CD4-positive, alpha-beta T cell (primary cell): ENCODE measurements at regions not wholly inside any gene's neighbourhood (a gene's known extent, or its start where the extent isn't known, plus 50 kb on each side); places are given as distances from the start of the nearest gene placed in this dataset.

ENCODE experiments used
- ATAC-seq: fragments of 200-7000 bp; cut with Tn5 transposase; one replicate; pipeline ENCODE4 v1.10.0; 2022; ENCODE audit warnings: mild to moderate bottlenecking; ENCODE audit not compliant: poor library complexity
- CTCF ChIA-PET: fragments of 350-600 bp; sonication (Branson Sonifier 250); formaldehyde crosslinking; loops from one replicate; lab custom pipeline; 2021; ENCODE audit warnings: antibody characterized with exemption, inconsistent platforms; lab: Charles Lee
- POLR2A ChIA-PET: fragments of 350-600 bp; sonication (Branson Sonifier 250); formaldehyde crosslinking; loops from one replicate; lab custom pipeline; 2021; ENCODE audit warnings: antibody characterized with exemption, inconsistent platforms; lab: Charles Lee
- DNase-seq, 14 experiments: peaks; one replicate each; pipeline ENCODE4 v3.0.0-alpha.2; 2013 to 2020; ENCODE audit warnings: mixed read lengths in 2 of 14
- H3K27ac ChIP-seq, 2 donors: one replicate each; pipeline versions ENCODE4 v1.5.1 to v1.7.0; 2013; ENCODE audit warnings: low read length in 2 of 2, low read depth in 1 of 2, mild to moderate bottlenecking in 1 of 2
- H3K27me3 ChIP-seq, 2 experiments: 1 replicate in 1 of 2; 2 replicates in 1 of 2; pipeline versions ENCODE4 v1.6.1 to v1.7.0; 2013; ENCODE audit warnings: low read length in 2 of 2, control low read depth in 1 of 2, mild to moderate bottlenecking in 1 of 2, moderate library complexity in 1 of 2; ENCODE audit not compliant: insufficient read depth in 2 of 2, control insufficient read depth in 1 of 2
- H3K36me3 ChIP-seq: one replicate; pipeline ENCODE4 v1.6.1; 2013; ENCODE audit warnings: low read length, control low read depth; ENCODE audit not compliant: insufficient read depth
- H3K4me1 ChIP-seq: one replicate; pipeline ENCODE4 v1.6.1; 2013; ENCODE audit warnings: low read length, control low read depth; ENCODE audit not compliant: insufficient read depth
- H3K4me3 ChIP-seq: one replicate; pipeline ENCODE4 v1.5.1; 2013; ENCODE audit warnings: mild to moderate bottlenecking, low read length, moderate library complexity
- H3K9me3 ChIP-seq, 2 experiments: 1 replicate in 1 of 2; 2 replicates in 1 of 2; pipeline versions ENCODE4 v1.6.1 to v1.7.0; 2013; ENCODE audit warnings: low read length in 2 of 2, mild to moderate bottlenecking in 2 of 2, control low read depth in 1 of 2, moderate library complexity in 1 of 2; ENCODE audit not compliant: control insufficient read depth in 1 of 2, insufficient read depth in 1 of 2
- H3K27ac Mint-ChIP-seq: one replicate; pipeline ENCODE4 v1.8.0; 2020; ENCODE audit warnings: mixed read lengths
- H3K27me3 Mint-ChIP-seq: one replicate; pipeline ENCODE4 v1.8.0; 2021; ENCODE audit warnings: mixed read lengths
- H3K36me3 Mint-ChIP-seq: one replicate; pipeline ENCODE4 v1.8.0; 2021; ENCODE audit warnings: low read depth, mixed read lengths
- H3K4me1 Mint-ChIP-seq: one replicate; pipeline ENCODE4 v1.8.0; 2021; ENCODE audit warnings: low read depth, mixed read lengths
- H3K4me3 Mint-ChIP-seq: one replicate; pipeline ENCODE4 v1.8.0; 2020; ENCODE audit warnings: mild to moderate bottlenecking, mixed read lengths
- H3K9me3 Mint-ChIP-seq: one replicate; pipeline ENCODE4 v1.8.0; 2020; ENCODE audit warnings: mixed read lengths
- intact Hi-C, 2 experiments: fragments of 100-400 bp; cut with DNase I in 1 of 2; cut with micrococcal nuclease in 1 of 2; formaldehyde crosslinking; loops; one replicate each; pipeline versions ENCODE4 v1.15.1 to v1.9.0; 2023 to 2025; cut with DNase I, micrococcal nuclease
- TF ChIP-seq, protein P1 (sequence below): fragments of 200-600 bp; IDR thresholded peaks from one replicate; pipeline ENCODE4 v1.8.0; 2022; ENCODE audit warnings: antibody characterized with exemption, mild to moderate bottlenecking

DNA sequence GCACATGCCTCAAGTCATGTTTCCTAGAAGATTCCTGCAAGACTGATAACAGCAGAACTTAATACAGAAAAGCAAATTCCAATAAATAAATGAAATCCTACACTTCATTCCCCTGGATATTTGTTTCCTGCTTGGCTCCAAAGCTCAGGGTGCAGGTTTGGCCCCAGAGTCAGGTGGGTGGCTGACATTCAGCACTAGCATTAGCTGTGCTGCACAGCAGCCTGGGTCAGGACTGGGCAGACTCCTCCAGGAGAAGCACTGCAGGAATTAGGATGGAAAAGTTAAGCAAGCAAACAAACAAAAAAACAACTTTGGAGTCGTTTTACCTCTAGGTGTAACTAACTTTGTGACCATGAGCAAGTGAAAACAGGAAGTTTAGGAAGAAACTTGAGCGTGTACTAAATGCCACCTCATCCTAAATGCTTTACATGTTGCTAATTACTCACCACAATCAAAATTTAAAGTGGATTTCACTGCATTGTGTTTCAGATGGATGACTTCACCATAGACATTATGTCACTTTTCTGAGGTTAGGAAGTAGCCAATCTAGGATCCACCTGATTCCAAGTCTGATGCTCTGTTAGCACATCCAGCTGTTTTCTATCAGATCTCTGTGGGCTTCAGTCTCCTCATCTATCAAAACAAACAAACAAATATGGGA lies 239.4 kb downstream of the C7orf25 start:
- H3K27me3 ChIP-seq = no peaks in the 10 kb centered on the region
- no peaks in the 10 kb centered on the region for H3K36me3 ChIP-seq
- TF ChIP-seq, protein P1, sequence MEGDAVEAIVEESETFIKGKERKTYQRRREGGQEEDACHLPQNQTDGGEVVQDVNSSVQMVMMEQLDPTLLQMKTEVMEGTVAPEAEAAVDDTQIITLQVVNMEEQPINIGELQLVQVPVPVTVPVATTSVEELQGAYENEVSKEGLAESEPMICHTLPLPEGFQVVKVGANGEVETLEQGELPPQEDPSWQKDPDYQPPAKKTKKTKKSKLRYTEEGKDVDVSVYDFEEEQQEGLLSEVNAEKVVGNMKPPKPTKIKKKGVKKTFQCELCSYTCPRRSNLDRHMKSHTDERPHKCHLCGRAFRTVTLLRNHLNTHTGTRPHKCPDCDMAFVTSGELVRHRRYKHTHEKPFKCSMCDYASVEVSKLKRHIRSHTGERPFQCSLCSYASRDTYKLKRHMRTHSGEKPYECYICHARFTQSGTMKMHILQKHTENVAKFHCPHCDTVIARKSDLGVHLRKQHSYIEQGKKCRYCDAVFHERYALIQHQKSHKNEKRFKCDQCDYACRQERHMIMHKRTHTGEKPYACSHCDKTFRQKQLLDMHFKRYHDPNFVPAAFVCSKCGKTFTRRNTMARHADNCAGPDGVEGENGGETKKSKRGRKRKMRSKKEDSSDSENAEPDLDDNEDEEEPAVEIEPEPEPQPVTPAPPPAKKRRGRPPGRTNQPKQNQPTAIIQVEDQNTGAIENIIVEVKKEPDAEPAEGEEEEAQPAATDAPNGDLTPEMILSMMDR = no peak
- no peaks in the 10 kb centered on the region for H3K36me3 Mint-ChIP-seq
- H3K27ac ChIP-seq = no peak overlapping the region
- ATAC-seq (no peak), DNase-seq (no peak)
- H3K4me3 Mint-ChIP-seq = no peak overlapping the region
- H3K9me3 Mint-ChIP-seq = peaks cover 3% of the 10 kb centered on the region
- H3K9me3 ChIP-seq = no peaks in the 10 kb centered on the region
- POLR2A ChIA-PET = no interaction called here
- peaks cover 2% of the 10 kb centered on the region for H3K27me3 Mint-ChIP-seq
- H3K4me1 ChIP-seq = no peaks in the 10 kb centered on the region
- no peaks in the 10 kb centered on the region for H3K4me1 Mint-ChIP-seq
- CTCF ChIA-PET = no interaction called here
- no peak overlapping the region for H3K4me3 ChIP-seq
- no peak overlapping the region for H3K27ac Mint-ChIP-seq
- intact Hi-C loops = no loop called here

DNA sequence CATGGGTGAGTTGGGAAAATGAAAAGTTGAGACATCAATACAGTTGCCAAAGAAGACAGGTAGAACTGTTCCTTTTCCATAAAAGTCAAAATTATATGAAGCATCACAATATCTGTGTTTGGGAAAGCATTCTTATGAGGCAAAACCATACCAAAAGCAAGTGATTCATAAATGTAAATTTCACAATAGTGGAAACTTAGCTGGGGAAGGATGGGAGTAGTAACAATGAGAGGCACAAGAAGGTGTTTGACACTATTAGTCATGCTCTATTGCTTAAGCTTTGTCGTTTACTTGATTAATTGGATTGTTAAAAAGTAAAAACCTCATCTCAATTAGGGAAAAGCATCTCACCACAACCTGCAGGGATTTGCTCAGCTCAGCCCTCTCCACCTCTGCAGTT lies 240.2 kb downstream of the C7orf25 start:
- Mint-ChIP-seq H3K36me3 (no peaks in the 10 kb centered on the region), H3K4me1 (no peaks in the 10 kb centered on the region), H3K4me3 (no peak overlapping the region), H3K27ac (no peak overlapping the region), H3K9me3 (peaks cover 6% of the 10 kb centered on the region), H3K27me3 (peaks cover 5% of the 10 kb centered on the region)
- Histone ChIP-seq H3K4me1 (no peaks in the 10 kb centered on the region), H3K9me3 (peaks cover 0 to 6% of the 10 kb centered on the region in 2 experiments), H3K36me3 (no peaks in the 10 kb centered on the region), H3K4me3 (no peak overlapping the region), H3K27ac (no peak overlapping the region), H3K27me3 (no peaks in the 10 kb centered on the region)
- intact Hi-C loops = no loop called here
- TF ChIP-seq, protein P1 = no peak
- POLR2A ChIA-PET = no interaction called here
- CTCF ChIA-PET = no interaction called here
- no peak for ATAC-seq
- DNase-seq = no peak

DNA sequence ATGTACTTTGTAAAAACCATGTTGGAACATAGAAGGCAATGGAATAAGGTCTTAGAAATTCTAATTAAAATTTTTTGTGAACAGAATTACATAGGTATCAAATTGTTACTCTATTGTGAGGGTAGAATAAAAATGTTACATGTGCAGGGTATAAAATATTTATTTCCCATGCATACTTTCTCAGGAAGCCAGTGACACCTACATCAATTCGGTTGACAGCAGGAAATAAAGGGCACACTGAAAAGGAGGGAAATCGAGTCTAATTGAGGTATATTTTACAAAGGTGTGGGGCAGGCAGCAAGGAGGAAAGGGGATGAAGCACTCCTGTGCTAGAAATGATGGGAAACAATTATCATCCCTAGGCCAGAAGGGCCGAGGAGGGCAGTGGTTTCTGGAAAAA lies 244.9 kb downstream of the C7orf25 start:
- Mint-ChIP-seq H3K4me1 (no peaks in the 10 kb centered on the region), H3K27ac (no peak overlapping the region), H3K36me3 (no peaks in the 10 kb centered on the region), H3K4me3 (no peak overlapping the region), H3K9me3 (peaks cover 17% of the 10 kb centered on the region), H3K27me3 (peaks cover 5% of the 10 kb centered on the region)
- DNase-seq = no peak
- no peak for ATAC-seq
- H3K27ac ChIP-seq = no peak overlapping the region
- CTCF ChIA-PET = no interaction called here
- POLR2A ChIA-PET = no interaction called here
- H3K4me1 ChIP-seq = no peaks in the 10 kb centered on the region
- H3K27me3 ChIP-seq = no peaks in the 10 kb centered on the region
- H3K9me3 ChIP-seq = peaks cover 0 to 8% of the 10 kb centered on the region in 2 experiments
- intact Hi-C loops = no loop called here
- H3K4me3 ChIP-seq = no peak overlapping the region
- TF ChIP-seq, protein P1 = no peak
- H3K36me3 ChIP-seq = no peaks in the 10 kb centered on the region
